ENCODE measurements at regions not wholly inside any gene's neighbourhood (a gene's known extent, or its start where the extent isn't known, plus 50 kb on each side); places are given as distances from the start of the nearest gene placed in this dataset.

DNA sequence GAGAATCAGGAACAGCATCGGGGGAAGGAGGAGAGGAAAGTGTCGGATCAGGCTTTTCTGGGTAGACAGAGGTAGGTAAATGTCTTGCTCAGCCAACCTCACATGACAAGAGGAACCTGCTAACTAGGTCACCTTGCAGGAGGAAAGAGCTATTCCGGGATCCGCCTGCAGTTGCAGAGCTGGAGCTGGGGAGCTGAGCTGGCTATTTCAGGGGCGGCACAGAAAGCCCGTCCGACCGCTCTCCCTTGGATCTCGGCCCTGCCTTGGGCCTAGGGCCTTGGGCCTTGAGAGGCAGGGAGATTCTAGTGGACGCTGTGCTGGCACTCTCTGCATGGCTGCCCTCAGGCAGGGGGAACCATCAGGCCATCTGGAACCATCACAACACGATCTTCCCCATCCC is 56.5 kb upstream of the CTPS1 start:
- TF ChIP-seq HOXA7 (CRISPR knock-in tag; IDR thresholded peaks at IDR 0.05), result no peak
- no peak for TF ChIP-seq JUNB (IDR thresholded peaks at IDR 0.05)
- TF ChIP-seq, protein P1, sequence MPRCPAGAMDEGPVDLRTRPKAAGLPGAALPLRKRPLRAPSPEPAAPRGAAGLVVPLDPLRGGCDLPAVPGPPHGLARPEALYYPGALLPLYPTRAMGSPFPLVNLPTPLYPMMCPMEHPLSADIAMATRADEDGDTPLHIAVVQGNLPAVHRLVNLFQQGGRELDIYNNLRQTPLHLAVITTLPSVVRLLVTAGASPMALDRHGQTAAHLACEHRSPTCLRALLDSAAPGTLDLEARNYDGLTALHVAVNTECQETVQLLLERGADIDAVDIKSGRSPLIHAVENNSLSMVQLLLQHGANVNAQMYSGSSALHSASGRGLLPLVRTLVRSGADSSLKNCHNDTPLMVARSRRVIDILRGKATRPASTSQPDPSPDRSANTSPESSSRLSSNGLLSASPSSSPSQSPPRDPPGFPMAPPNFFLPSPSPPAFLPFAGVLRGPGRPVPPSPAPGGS (IDR thresholded peaks at IDR 0.05), result no peak
- TF ChIP-seq JUN (IDR thresholded peaks at IDR 0.05), result no peak
- TF ChIP-seq HDAC2 (IDR thresholded peaks at IDR 0.05), result no peak
- TF ChIP-seq RAD21 (conservative IDR thresholded peaks at IDR 0.05 in 1 of 2, IDR thresholded peaks at IDR 0.05 in 1 of 2), result no peak
- TF ChIP-seq, protein P2, sequence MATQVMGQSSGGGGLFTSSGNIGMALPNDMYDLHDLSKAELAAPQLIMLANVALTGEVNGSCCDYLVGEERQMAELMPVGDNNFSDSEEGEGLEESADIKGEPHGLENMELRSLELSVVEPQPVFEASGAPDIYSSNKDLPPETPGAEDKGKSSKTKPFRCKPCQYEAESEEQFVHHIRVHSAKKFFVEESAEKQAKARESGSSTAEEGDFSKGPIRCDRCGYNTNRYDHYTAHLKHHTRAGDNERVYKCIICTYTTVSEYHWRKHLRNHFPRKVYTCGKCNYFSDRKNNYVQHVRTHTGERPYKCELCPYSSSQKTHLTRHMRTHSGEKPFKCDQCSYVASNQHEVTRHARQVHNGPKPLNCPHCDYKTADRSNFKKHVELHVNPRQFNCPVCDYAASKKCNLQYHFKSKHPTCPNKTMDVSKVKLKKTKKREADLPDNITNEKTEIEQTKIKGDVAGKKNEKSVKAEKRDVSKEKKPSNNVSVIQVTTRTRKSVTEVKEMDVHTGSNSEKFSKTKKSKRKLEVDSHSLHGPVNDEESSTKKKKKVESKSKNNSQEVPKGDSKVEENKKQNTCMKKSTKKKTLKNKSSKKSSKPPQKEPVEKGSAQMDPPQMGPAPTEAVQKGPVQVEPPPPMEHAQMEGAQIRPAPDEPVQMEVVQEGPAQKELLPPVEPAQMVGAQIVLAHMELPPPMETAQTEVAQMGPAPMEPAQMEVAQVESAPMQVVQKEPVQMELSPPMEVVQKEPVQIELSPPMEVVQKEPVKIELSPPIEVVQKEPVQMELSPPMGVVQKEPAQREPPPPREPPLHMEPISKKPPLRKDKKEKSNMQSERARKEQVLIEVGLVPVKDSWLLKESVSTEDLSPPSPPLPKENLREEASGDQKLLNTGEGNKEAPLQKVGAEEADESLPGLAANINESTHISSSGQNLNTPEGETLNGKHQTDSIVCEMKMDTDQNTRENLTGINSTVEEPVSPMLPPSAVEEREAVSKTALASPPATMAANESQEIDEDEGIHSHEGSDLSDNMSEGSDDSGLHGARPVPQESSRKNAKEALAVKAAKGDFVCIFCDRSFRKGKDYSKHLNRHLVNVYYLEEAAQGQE (IDR thresholded peaks at IDR 0.05), result no peak
- no peak for TF ChIP-seq PBX3 (IDR thresholded peaks at IDR 0.05)
- TF ChIP-seq EHMT2 (IDR thresholded peaks at IDR 0.05; ENCODE audit: low read depth), result no peak
- TF ChIP-seq NFE2L2 (conservative IDR thresholded peaks at IDR 0.05; ENCODE audit: low read length), result no peak
- TF ChIP-seq, protein P3, sequence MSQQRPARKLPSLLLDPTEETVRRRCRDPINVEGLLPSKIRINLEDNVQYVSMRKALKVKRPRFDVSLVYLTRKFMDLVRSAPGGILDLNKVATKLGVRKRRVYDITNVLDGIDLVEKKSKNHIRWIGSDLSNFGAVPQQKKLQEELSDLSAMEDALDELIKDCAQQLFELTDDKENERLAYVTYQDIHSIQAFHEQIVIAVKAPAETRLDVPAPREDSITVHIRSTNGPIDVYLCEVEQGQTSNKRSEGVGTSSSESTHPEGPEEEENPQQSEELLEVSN (IDR thresholded peaks at IDR 0.05; ENCODE audit: borderline replicate concordance, low read depth), result no peak
- no peak for TF ChIP-seq TFCP2L1 (CRISPR knock-in tag; IDR thresholded peaks at IDR 0.05)
- TF ChIP-seq HMGXB4 (CRISPR knock-in tag; IDR thresholded peaks at IDR 0.05; ENCODE audit: borderline replicate concordance), result no peak
- WGBS (ENCODE audit: missing lambda C conversion rate), result 86% methylated on average over 7 of the region's 11 CpGs
- no peaks in the 10 kb centered on the region for H3K9me3 ChIP-seq
- CTCF ChIA-PET, result interaction anchor here (0.7 to 1.8 kb wide), 8 partner anchors 9 to 74 kb away, joined by 3 to 5 read pairs (median 4); no protein-coding TSS in a partner anchor
- ATAC-seq, result no peak
- DNase-seq (ENCODE audit: low read depth in 1 of 2, low spot score in 1 of 2), result no peak
- POLR2A ChIA-PET, result interaction anchor here (1.8 kb wide), 1 partner anchor 61 kb away, joined by 5 read pairs; the partner anchor contains the start of gene CITED4
- no peak overlapping the region for H3K4me3 ChIP-seq
- H3K4me1 ChIP-seq, result no peaks in the 10 kb centered on the region
- H3K27ac ChIP-seq, result no peak overlapping the region
- no peak overlapping the region for H3K4me2 ChIP-seq
- FAIRE-seq, result no peak

DNA sequence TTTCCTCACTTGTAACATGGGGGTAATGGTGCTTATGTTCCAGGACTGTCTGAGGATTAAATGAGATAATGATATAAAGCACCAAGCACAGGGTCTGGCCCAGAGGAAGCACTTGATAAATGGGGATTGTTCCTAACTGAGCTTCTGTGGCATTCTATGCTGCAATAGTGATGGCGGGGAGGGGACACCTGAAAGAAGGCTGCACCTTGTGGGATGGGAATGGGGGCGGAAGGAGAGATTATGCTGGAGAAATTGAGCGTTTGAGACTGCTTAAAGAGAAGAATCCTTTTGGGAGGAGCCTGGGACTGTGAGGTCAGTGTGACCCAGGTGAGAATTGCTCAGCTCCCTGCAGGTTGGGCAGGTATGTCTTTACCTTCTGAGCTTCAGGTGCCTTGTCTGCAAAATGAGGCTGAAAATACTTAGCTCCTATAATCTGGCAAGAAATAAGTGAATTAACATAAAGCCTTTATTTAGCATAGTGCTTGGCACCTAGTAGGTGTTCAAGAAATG is 55.9 kb upstream of the CTPS1 start:
- Histone ChIP-seq H3K4me1 (no peaks in the 10 kb centered on the region), H3K27ac (no peak overlapping the region), H3K4me3 (no peak overlapping the region), H3K9me3 (no peaks in the 10 kb centered on the region), H3K4me2 (no peak overlapping the region)
- ChIA-PET POLR2A (interaction anchor here (1.8 kb wide), 1 partner anchor 61 kb away, joined by 5 read pairs; the partner anchor contains the start of gene CITED4), CTCF (interaction anchor here (0.6 to 1.8 kb wide), 10 partner anchors 9 to 327 kb away, joined by 3 to 5 read pairs (median 4); no protein-coding TSS in a partner anchor)
- TF ChIP-seq HOXB5 (CRISPR knock-in tag; IDR thresholded peaks at IDR 0.05), result no peak
- FAIRE-seq (no peak), DNase-seq (ENCODE audit: low read depth in 1 of 2, low spot score in 1 of 2) (no peak), ATAC-seq (no peak)
- WGBS (ENCODE audit: missing lambda C conversion rate), result 79% methylated on average over 3 of the region's 3 CpGs

Measured in A549 (cell line).